NOMO-1 treated with dmso at 0.1 percent for 144 hours (cell line): ENCODE measurements at regions not wholly inside any gene's neighbourhood (a gene's known extent, or its start where the extent isn't known, plus 50 kb on each side); places are given as distances from the start of the nearest gene placed in this dataset.

Experiments
- DNase-seq: peaks from one replicate; lab custom pipeline; 2025; ENCODE audit not compliant: unreplicated experiment; lab: John Stamatoyannopoulos, UW

GRCh38 chr2:117067900-117068299 lies 746.6 kb upstream of the DDX18 start:
- no peak for DNase-seq

DNA sequence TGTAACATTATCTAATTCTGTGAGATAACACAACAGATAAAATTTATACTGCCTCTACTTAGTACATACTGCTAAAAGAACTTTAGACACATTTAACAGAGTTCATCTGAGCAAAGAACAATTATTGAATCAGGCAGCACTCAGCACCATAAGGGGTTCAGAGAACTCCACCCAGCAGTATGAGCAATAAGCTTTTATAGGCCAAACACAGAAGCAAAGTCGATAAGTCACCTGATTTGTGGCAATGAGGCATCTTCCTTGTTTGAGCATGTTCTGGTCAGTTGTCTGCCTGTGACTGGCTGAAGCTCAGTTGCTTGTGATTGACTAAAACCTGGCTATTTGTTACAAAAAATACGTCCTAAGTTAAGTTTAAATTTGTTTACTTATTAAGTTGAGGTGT lies 746.1 kb upstream of the DDX18 start:
- no peak for DNase-seq

- DNase-seq, result no peak
Measured at GRCh38 chr2:117071556-117072102, 742.9 kb upstream of the DDX18 start.

DNA sequence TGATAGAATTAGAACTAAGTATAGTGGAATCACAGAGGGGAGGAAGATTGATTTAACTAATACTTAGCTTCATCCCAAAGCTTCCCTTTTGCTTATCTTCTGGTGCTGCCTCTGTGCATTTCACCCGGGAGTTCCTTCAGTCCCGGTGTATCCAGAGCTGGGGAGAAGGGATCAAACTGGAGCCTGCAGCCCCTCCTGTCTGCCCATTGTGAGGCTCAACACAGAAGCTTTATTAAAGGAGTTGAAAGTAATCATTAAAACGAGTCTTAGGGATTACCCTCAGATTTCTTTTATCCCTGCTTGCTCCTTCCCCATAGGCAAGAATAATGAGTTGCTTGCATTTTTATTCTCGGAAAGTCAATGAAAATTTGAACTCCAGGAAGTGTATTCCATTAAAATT lies 739.7 kb upstream of the DDX18 start:
- no peak for DNase-seq

DNA sequence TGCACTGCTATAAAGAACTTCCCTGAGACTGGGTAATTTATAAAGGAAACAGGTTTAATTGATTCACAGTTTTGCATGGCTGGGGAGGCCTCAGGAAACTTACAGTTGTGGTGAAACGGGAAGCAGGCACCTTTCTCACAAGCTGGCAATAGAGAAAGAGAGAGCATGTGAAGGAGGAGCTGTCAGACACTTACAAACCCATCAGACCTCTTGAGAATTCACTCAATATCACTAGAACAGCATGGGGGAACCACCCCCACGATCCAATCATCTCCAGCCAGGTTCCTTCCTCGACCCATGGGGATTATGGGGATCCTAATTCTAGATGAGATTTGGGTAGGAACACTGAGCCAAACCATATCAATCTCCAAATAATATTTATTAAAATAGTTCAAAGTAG lies 729.2 kb upstream of the DDX18 start:
- no peak for DNase-seq

- DNase-seq, result no peak
Measured at GRCh38 chr2:117085737-117086136, 728.8 kb upstream of the DDX18 start.

DNA sequence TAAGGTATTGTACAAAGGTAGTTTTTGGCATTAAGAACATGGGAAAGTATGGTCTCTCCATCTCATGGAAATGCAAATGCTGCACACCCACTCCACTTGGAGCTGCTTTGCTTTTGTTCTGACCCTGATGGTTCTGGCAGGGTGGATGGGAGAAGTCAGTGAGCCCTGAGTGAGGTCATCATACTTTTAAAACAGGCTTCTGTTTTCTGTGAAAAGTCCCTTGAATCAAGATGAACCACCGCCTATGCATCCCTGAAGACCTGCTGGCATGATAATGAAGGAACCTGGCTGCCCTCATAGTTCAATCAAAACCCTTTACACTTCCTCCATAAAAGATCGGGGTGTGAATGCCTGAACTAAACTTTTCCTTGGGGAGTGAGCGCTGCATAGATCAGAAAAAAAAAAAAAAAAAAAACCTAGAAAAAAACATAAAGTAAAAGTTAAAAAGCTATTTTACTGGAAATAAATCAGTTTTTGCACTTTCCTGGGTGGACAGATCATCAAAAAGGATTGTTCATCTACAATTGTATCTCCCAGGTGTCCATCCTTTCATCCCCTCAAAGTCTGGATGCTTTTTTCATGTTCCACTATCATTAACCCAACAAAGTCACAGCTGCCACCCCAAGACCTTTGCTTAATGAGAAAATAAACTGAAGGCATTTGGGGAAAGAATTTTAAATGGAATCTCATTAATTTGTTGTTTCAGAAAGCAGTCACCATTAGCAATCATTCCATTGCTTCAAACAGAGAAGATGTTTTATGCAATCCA lies 728.1 kb upstream of the DDX18 start:
- no peak for DNase-seq

DNA sequence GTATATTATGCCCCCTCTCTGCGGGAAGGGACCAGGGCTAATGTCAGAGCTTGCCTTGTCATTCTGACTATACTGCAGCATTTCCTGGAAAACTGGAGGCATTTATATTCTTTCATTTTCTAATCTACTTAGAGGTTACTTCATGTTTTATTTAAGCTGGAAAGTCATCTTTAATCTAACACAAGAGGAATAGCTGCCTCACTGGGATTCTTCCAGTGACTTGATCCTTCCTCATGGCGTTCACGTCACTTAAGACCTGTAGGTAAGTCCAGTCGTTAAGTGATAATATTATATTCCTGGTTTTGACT lies 727.6 kb upstream of the DDX18 start:
- no peak for DNase-seq

DNA sequence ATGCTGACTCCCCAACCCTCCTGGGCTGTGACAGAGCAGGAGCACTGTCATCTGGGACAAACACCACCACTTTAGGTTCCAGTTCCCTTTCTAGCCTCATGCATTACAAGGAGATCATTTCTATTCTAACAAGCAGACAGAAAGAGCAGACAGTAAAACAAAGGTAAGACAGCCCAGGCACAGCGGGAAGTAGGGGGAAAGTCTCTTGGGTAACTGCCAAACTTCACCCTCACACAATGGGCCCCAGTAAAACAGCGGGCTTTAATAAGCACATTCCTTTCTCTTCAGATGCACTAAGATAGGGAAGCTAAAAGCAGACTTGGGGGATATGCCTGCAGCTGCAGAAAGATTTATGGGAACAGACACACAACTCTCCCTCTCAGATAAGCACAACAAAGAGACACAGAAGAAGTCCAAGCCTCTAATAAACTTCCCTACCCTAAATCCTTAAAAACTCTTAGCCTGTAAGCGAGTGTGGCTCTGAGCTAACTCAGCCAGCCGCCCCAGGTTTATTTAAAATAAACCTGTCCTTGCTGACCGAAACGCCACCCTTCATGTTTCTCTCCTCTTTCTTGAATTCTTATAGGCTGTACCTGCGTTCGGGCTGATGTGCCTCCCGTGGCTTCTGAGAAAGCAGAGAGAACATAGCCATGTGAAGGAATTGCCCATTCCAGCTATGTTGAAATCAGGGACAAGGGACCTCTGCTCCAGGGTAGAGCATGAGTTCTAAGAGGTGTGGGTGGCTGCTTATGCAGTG lies 726.8 kb upstream of the DDX18 start:
- no peak for DNase-seq

- DNase-seq, result no peak
Measured at GRCh38 chr2:117091041-117091837, 723.3 kb upstream of the DDX18 start.

- no peak for DNase-seq
Measured at GRCh38 chr2:117101613-117102012, 712.9 kb upstream of the DDX18 start.

DNA sequence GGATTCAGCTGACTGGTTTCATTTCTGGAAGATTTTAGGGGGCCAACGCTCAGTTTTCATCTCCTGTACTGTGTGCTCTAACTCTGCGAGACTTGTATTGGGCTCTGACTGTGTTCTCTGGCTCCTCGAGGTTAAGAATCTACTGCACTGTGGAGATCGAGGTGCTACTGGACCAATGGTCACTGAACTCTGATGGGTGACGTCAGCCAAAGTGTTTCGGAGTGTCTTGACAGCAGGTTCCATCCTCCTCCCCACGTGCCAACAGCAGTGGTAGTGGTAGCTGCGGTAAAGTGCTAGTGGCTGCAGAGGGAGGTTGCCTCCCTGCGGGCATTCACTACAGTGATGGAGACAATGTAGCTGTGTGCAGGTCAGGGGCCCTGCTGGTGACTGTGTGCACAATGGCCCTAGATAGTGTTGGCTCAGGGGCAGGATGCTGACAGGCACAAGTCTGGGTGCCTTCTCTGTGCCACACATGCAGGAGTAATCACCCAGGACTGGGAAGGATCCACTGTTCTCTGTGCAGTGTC lies 705.7 kb upstream of the DDX18 start:
- no peak for DNase-seq

- DNase-seq, result no peak
Measured at GRCh38 chr2:117118994-117119393, 695.5 kb upstream of the DDX18 start.

DNA sequence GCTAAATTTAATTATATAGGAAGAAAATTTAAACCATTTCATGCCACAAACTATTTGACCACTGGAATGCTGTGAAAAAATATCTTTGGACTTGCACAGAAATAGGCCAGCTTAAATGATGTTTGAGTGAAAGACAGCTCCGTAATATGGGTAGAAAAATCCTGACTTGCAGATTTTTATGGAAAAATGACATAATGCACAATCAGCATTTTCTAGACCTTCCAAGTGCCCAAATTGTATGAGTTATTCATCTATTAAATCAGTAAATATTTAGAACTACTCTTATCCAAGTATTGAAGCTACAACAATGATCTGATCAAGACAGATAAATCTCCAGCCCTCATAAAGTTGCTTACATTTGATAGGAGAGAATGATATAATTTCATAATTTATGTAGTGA lies 691.1 kb upstream of the DDX18 start:
- no peak for DNase-seq

DNA sequence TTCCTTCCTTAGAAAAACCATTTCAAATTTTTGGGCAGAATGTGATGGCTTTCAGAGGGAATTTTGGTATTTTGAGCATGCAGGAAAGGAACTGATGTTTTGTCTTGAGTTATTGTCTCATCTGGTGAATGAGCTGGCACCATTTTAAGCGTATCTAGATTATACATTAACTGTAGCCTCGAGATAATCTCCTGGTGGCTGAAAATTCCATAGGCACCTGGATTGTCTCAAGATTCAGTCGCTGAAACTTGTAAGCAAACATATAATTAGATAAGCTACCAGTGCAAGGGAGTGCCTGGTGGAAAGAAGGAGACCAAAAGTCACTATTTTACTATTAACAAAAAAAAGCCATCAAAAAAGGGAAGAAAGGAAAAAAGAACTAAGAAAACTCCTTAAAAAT lies 687.8 kb upstream of the DDX18 start:
- DNase-seq, result no peak

DNA sequence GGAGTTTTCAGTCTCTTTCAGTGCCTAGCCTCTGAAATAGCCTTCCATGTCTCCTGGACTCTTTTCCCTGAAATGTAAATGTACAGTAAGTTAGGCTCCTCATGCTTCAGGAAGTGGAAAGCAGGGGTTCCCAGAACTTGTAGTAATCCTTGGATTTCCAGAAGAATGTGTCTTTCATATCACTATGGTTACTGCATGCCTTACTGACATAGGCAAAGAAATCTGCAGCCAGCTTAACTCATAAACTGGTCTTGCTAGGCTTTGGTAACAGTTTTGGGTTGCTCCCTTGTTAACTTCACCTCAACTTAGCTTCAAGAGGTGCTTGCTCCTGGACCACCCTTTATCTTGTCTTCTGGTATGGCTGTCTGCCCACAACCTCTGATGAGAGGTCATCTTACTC lies 686.8 kb upstream of the DDX18 start:
- DNase-seq, result no peak

- DNase-seq, result no peak
Measured at GRCh38 chr2:117128461-117128860, 686.0 kb upstream of the DDX18 start.

DNA sequence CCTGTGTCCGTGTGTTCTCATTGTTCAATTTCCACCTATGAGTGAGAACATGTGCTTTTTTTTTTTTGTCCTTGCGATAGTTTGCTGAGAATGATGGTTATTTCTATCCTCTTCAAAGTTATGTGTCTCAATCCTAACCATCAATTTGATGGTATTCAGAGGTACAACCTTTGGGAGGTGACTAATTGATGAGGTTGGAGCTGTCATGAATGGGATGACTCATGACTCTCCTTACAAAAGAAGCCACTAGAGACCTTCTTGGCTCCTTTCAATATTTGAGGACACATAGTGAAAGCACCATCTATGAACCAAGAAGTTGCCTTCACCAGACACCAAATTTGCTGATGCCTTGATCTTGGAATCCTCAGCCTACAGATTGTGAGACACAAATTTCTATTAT lies 677.1 kb upstream of the DDX18 start:
- DNase-seq, result no peak

DNA sequence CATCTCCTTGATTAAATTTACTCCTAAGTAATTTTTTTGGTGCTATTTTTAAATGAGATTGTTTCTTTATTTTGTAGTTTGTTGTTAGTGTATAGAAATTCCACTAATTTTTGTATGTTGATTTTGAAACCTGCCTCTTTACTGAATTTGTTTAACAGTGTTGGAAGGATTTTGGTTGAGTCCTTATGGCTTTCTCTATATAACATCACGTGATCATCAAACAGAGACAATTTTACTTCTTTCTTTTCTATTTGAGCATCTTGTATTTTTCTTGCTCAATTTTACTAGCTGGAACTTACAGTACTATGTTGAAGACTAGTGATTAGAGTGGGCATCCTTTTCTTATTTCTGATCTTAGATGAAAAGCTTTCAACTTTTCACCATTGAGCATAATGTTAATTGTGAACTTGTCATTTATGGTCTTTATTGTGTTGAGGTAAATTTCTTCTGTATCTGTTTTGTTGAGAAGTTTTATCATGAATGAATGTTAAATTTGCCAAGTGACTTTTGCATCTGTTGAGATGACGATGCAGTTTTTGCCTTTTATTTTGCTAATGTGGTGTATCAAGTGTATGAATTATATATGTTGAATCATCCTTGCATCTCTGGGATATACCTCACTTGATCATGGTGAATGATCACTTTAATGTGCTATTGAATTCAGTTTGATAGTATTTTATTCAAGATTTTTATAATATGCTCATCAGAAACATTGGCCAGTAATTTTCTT lies 645.3 kb upstream of the DDX18 start:
- no peak for DNase-seq

DNA sequence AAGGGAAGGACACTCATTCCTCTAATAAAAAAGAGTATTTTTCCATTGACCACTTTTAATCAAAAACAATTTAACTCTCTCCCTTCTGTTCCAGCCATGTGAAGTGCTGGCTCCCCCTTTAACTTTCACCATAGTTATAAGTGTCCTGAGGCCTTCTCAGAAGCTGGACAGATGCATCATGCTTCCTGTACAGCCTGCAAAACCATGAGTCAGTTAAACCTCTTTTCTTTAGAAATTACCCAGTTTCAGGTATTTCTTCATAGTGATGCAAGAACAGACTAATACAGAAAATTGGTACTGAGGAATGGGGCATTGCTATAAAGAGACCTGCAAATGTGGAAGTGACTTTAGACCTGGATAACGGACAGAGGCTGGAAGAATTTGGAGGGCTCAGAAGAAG lies 643.6 kb upstream of the DDX18 start:
- DNase-seq, result peak; percentile 14

- no peak for DNase-seq
Measured at GRCh38 chr2:117179405-117179804, 635.1 kb upstream of the DDX18 start.
